Left cardiac atrium (tissue), 4 donors: ENCODE measurements at regions not wholly inside any gene's neighbourhood (a gene's known extent, or its start where the extent isn't known, plus 50 kb on each side); places are given as distances from the start of the nearest gene placed in this dataset.
"Not testable (repeated sequence)": the region's sequence is repeated elsewhere in the genome, so short reads cannot be mapped to it uniquely, and the experiment has no call there.

Experiments used
- ATAC-seq, 2 donors: fragments of 200-7000 bp; cut with Tn5 transposase; one replicate each; pipeline ENCODE4 v1.9.1; 2020; ENCODE audit warnings: mild to moderate bottlenecking in 2 of 2, moderate library complexity in 2 of 2
- DNase-seq: peaks from one replicate; pipeline ENCODE4 v3.0.0-alpha.2; 2020
- intact Hi-C, 2 donors: fragments of 100-400 bp; cut with DNase I; formaldehyde crosslinking; loops; one replicate each; pipeline versions ENCODE4 v1.14.1 to v1.15.1; 2022 to 2023
- donor health status: DM: no; HTN: yes; CAD: no.
- donor health status: DM: no; HTN: yes; CAD: no; lungs with severe emphysema.
- donor health status: DM: yes; HTN: yes; CAD: no.
- donor health status: Dilated cardiomyopathy.

GRCh38 chr5:122515210-122515609, 203.2 kb downstream of the SNCAIP start:
- intact Hi-C loops, result loop anchor here in 1 of 2 donors (5.0 kb wide), 1 partner anchor 857 kb away; no protein-coding TSS in a partner anchor
- DNase-seq, ATAC-seq: not testable (repeated sequence)

- DNase-seq, result peak; percentile 41
- intact Hi-C loops, result loop anchor here in 1 of 2 donors (5.0 kb wide), 1 partner anchor 856 kb away; no protein-coding TSS in a partner anchor
- ATAC-seq, result peak; percentile 92
Observed at GRCh38 chr5:122515709-122516431, 203.8 kb downstream of the SNCAIP start.

GRCh38 chr5:122516432-122516743, 204.4 kb downstream of the SNCAIP start:
- DNase-seq, result no peak
- no peak for ATAC-seq
- intact Hi-C loops, result loop anchor here in 1 of 2 donors (5.0 kb wide), 1 partner anchor 856 kb away; no protein-coding TSS in a partner anchor

- ATAC-seq (no peak), DNase-seq (no peak)
- intact Hi-C loops, result loop anchor here in 1 of 2 donors (5.0 kb wide), 1 partner anchor 855 kb away; no protein-coding TSS in a partner anchor
Observed at GRCh38 chr5:122517091-122517490, 205.1 kb downstream of the SNCAIP start.

GRCh38 chr5:122523776-122524175, 211.7 kb downstream of the SNCAIP start:
- no peak for DNase-seq
- intact Hi-C loops, result no loop called here
- no peak for ATAC-seq

GRCh38 chr5:122527547-122527946, 215.5 kb downstream of the SNCAIP start:
- intact Hi-C loops, result no loop called here
- ATAC-seq, result no peak

GRCh38 chr5:122532035-122532434, 220.0 kb downstream of the SNCAIP start:
- no peak for ATAC-seq
- DNase-seq, result no peak
- intact Hi-C loops, result no loop called here

More at GRCh38 chr5:122527547-122527946, 215.5 kb downstream of the SNCAIP start:
- no peak for DNase-seq

GRCh38 chr5:122533825-122534224, 221.8 kb downstream of the SNCAIP start:
- ATAC-seq, result no peak
- intact Hi-C loops, result no loop called here
- DNase-seq, result no peak

GRCh38 chr5:122534829-122535228, 222.8 kb downstream of the SNCAIP start:
- DNase-seq (no peak), ATAC-seq (no peak)
- intact Hi-C loops, result no loop called here

- intact Hi-C loops, result no loop called here
- DNase-seq (no peak), ATAC-seq (no peak)
Observed at GRCh38 chr5:122541388-122541787, 229.4 kb downstream of the SNCAIP start.

GRCh38 chr5:122545986-122546385, 228.9 kb upstream of the SNX2 start:
- ATAC-seq, result no peak
- intact Hi-C loops, result no loop called here
- no peak for DNase-seq

GRCh38 chr5:122547219-122547618, 227.7 kb upstream of the SNX2 start:
- intact Hi-C loops, result no loop called here
- no peak for DNase-seq

GRCh38 chr5:122547669-122548068, 227.2 kb upstream of the SNX2 start:
- DNase-seq (no peak), ATAC-seq (no peak)
- intact Hi-C loops, result no loop called here

More at GRCh38 chr5:122547219-122547618, 227.7 kb upstream of the SNX2 start:
- no peak for ATAC-seq

GRCh38 chr5:122559676-122560075, 215.2 kb upstream of the SNX2 start:
- no peak for ATAC-seq
- intact Hi-C loops, result no loop called here

GRCh38 chr5:122561209-122561608, 213.7 kb upstream of the SNX2 start:
- intact Hi-C loops, result no loop called here
- DNase-seq (no peak), ATAC-seq (peak in 1 of 2 donors; percentile 55)

More at GRCh38 chr5:122559676-122560075, 215.2 kb upstream of the SNX2 start:
- no peak for DNase-seq

GRCh38 chr5:122565331-122565730, 209.5 kb upstream of the SNX2 start:
- DNase-seq (no peak), ATAC-seq (no peak)
- intact Hi-C loops, result no loop called here

GRCh38 chr5:122576256-122577016, 198.4 kb upstream of the SNX2 start:
- no peak for DNase-seq

GRCh38 chr5:122581629-122582028, 193.3 kb upstream of the SNX2 start:
- DNase-seq (no peak), ATAC-seq (peak in 1 of 2 donors; percentile 71)
- intact Hi-C loops, result no loop called here

More at GRCh38 chr5:122576256-122577016, 198.4 kb upstream of the SNX2 start:
- intact Hi-C loops, result no loop called here
- ATAC-seq, result no peak

- intact Hi-C loops, result no loop called here
- DNase-seq, result no peak
- ATAC-seq, result no peak
Observed at GRCh38 chr5:122584411-122585300, 190.2 kb upstream of the SNX2 start.
